SU-DHL-6 (cell line): ENCODE measurements at regions not wholly inside any gene's neighbourhood (a gene's known extent, or its start where the extent isn't known, plus 50 kb on each side); places are given as distances from the start of the nearest gene placed in this dataset.
"Not testable (repeated sequence)": the region's sequence is repeated elsewhere in the genome, so short reads cannot be mapped to it uniquely, and the experiment has no call there.

Source experiments
- H2AFZ ChIP-seq: fragments of 200-600 bp; sonication (generic); 2 replicates; pipeline ENCODE4 v1.6.1; 2014; ENCODE audit warnings: low read depth, mild to moderate bottlenecking, moderate library complexity, mixed read lengths, antibody characterized with exemption, low read length; ENCODE audit not compliant: severe bottlenecking
- H3F3A ChIP-seq: fragments of 200-600 bp; shearing (Covaris generic); 2 replicates; pipeline ENCODE4 v1.6.0; 2016; ENCODE audit warnings: antibody characterized with exemption, mild to moderate bottlenecking; ENCODE audit not compliant: insufficient read depth
- H3K27ac ChIP-seq: fragments of 200-600 bp; sonication (generic); 2 replicates; pipeline ENCODE4 v1.5.1; 2016; ENCODE audit warnings: low read depth, mild to moderate bottlenecking, low read length, moderate library complexity, mixed read lengths
- H3K27me3 ChIP-seq: fragments of 200-600 bp; sonication (generic), shearing (Covaris generic); 2 replicates; pipeline ENCODE4 v1.6.0; 2014; ENCODE audit warnings: mild to moderate bottlenecking, low read length
- H3K36me3 ChIP-seq: fragments of 200-600 bp; sonication (generic); 2 replicates; pipeline ENCODE4 v1.6.1; 2014; ENCODE audit warnings: mild to moderate bottlenecking, low read length, mixed read lengths
- H3K4me2 ChIP-seq: fragments of 300-600, 200-600 bp; shearing (Covaris generic), sonication (generic); 2 replicates; pipeline ENCODE4 v1.6.0; 2014; ENCODE audit warnings: low read length, low read depth, mild to moderate bottlenecking; ENCODE audit not compliant: poor library complexity, severe bottlenecking
- H3K4me3 ChIP-seq: fragments of 200-600 bp; sonication (generic); 2 replicates; pipeline ENCODE4 v1.5.1; 2014; ENCODE audit warnings: antibody characterized with exemption, low read length, mild to moderate bottlenecking, mixed read lengths; ENCODE audit not compliant: insufficient read depth, poor library complexity, severe bottlenecking
- H3K79me2 ChIP-seq: fragments of 200-600 bp; sonication (generic); 2 replicates; pipeline ENCODE4 v1.6.1; 2014; ENCODE audit warnings: mild to moderate bottlenecking, low read length, moderate library complexity; ENCODE audit not compliant: insufficient read depth
- H3K9ac ChIP-seq: fragments of 200-600 bp; sonication (generic); 2 replicates; pipeline ENCODE4 v1.7.0; 2014; ENCODE audit warnings: mild to moderate bottlenecking, low read length
- H3K9me2 ChIP-seq: fragments of 200-600 bp; sonication (generic); replicated peaks from 2 replicates; pipeline ENCODE4 v1.6.1; 2014; ENCODE audit warnings: low read length; ENCODE audit not compliant: insufficient read depth
- H3K9me3 ChIP-seq: fragments of 200-600 bp; sonication (generic); 2 replicates; pipeline ENCODE4 v1.6.1; 2014; ENCODE audit warnings: low read length, mixed read lengths; ENCODE audit not compliant: insufficient read depth
- H4K20me1 ChIP-seq: fragments of 200-600 bp; sonication (generic); 2 replicates; pipeline ENCODE4 v1.6.1; 2014; ENCODE audit warnings: low read depth, mild to moderate bottlenecking, antibody characterized with exemption, low read length, moderate library complexity, mixed read lengths
- CTCF ChIP-seq: fragments of 200-600 bp; sonication (generic); IDR thresholded peaks from one replicate; pipeline ENCODE4 v1.5.1; 2017; ENCODE audit warnings: antibody characterized with exemption, mild to moderate bottlenecking, low read length, moderate library complexity; ENCODE audit not compliant: insufficient read depth, poor library complexity, severe bottlenecking
- EZH2phosphoT487 ChIP-seq: fragments of 200-600 bp; sonication (generic), shearing (Covaris generic); conservative IDR thresholded peaks from 2 replicates; pipeline ENCODE4 v1.6.1; 2018; ENCODE audit warnings: mild to moderate bottlenecking, antibody characterized with exemption, low read length, moderate library complexity, mixed read lengths

GRCh38 chr7:79997345-79997744, 137.3 kb upstream of the GNAI1 start:
- Histone ChIP-seq H3K9me3 (peaks cover 3% of the 10 kb centered on the region; the same call in 1 of the 2 replicates), H3K27ac (no peak overlapping the region), H3K79me2 (no peaks in the 10 kb centered on the region), H2AFZ (no peak overlapping the region), H3K36me3 (no peaks in the 10 kb centered on the region), H3K4me3 (no peak overlapping the region), H3K9me2 (no peaks in the 10 kb centered on the region), H3K9ac (no peak overlapping the region), H4K20me1 (no peaks in the 10 kb centered on the region), H3F3A (no peaks in the 10 kb centered on the region), H3K27me3 (no peaks in the 10 kb centered on the region), H3K4me2 (no peak overlapping the region)
- TF ChIP-seq EZH2phosphoT487 (no peak), CTCF (no peak)

GRCh38 chr7:79995741-79996140, 138.9 kb upstream of the GNAI1 start:
- not testable (repeated sequence) for H4K20me1 ChIP-seq, H3K79me2 ChIP-seq

DNA sequence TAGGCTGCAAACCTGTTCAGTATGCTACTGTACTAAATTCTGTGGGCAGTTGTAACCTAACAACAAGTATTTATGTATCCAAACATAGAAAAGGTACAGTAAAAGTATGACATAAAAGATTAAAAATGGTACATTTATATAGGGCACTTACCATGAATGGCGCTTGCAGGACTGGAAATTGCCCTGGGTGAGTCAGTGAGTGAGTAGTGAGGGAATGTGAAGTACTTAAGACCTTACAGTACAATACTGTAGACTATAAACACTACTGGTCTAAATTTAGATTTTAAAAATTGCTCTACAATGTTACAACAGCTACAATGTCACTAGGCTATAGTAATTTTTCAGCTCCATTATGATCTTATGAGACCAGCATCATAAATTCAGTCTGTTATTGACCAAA, 146.0 kb upstream of the GNAI1 start:
- Histone ChIP-seq H3K36me3 (no peaks in the 10 kb centered on the region), H4K20me1 (no peaks in the 10 kb centered on the region), H3K9ac (no peak overlapping the region), H3K9me3 (no peaks in the 10 kb centered on the region), H3K27ac (no peak overlapping the region), H3K4me2 (no peak overlapping the region), H3K27me3 (no peaks in the 10 kb centered on the region), H3K79me2 (no peaks in the 10 kb centered on the region), H3K4me3 (no peak overlapping the region), H3K9me2 (no peaks in the 10 kb centered on the region), H3F3A (no peaks in the 10 kb centered on the region), H2AFZ (no peak overlapping the region)
- TF ChIP-seq CTCF: no peak
- TF ChIP-seq EZH2phosphoT487: no peak

More at GRCh38 chr7:79995741-79996140, 138.9 kb upstream of the GNAI1 start:
- not testable (repeated sequence) for H3K4me2 ChIP-seq, H3K4me3 ChIP-seq, H3K36me3 ChIP-seq, H3K9ac ChIP-seq, H3K9me2 ChIP-seq, H3K27me3 ChIP-seq, H3F3A ChIP-seq, H3K9me3 ChIP-seq, H3K27ac ChIP-seq, H2AFZ ChIP-seq

DNA sequence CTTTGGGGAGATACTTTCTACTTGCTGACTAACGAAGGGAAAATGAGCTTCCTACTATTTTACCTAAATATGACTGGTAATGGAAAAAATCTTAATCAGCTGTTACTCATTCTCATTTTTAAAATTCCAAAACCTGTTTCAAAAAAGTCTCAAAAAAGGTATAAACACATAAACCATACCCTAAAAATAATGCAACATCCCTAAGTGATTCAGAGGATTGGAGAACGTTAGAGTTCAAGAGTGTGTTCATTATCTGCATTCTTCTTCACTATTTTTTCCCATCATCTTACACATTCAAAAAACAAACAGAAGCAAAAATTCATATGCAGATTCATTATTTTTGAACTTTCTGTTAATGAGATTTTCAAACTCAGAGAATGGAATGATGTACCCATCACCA, 150.4 kb upstream of the GNAI1 start:
- H4K20me1 ChIP-seq: no peaks in the 10 kb centered on the region
- H3K9ac ChIP-seq: no peak overlapping the region
- H3K4me2 ChIP-seq: no peak overlapping the region
- TF ChIP-seq CTCF (no peak), EZH2phosphoT487 (no peak)
- H3K79me2 ChIP-seq: no peaks in the 10 kb centered on the region
- H3K36me3 ChIP-seq: no peaks in the 10 kb centered on the region
- H3K9me2 ChIP-seq: 0 out of 2 replicates have a peak, but pooled peaks cover 4% of the 10 kb centered on the region
- no peak overlapping the region for H2AFZ ChIP-seq
- no peaks in the 10 kb centered on the region for H3K27me3 ChIP-seq
- no peaks in the 10 kb centered on the region for H3F3A ChIP-seq
- no peak overlapping the region for H3K27ac ChIP-seq
- no peak overlapping the region for H3K4me3 ChIP-seq
- H3K9me3 ChIP-seq: no peaks in the 10 kb centered on the region
